B cell (primary cell): ENCODE measurements at regions not wholly inside any gene's neighbourhood (a gene's known extent, or its start where the extent isn't known, plus 50 kb on each side); places are given as distances from the start of the nearest gene placed in this dataset.

Source experiments
- ATAC-seq: fragments of 200-7000 bp; cut with Tn5 transposase; one replicate; pipeline ENCODE4 v1.10.0; 2021; ENCODE audit warnings: low read depth, mild to moderate bottlenecking, moderate number of reproducible peaks, moderate library complexity
- CTCF ChIA-PET: fragments of 350-600 bp; sonication (Branson Sonifier 250); formaldehyde crosslinking; loops from one replicate; lab custom pipeline; 2021; ENCODE audit warnings: antibody characterized with exemption, inconsistent platforms; lab: Charles Lee
- POLR2A ChIA-PET: fragments of 350-600 bp; sonication (Branson Sonifier 250); formaldehyde crosslinking; loops from one replicate; lab custom pipeline; 2021; ENCODE audit warnings: antibody characterized with exemption; lab: Charles Lee
- DNase-seq: peaks from one replicate; pipeline ENCODE4 v3.0.0; 2013
- H2AFZ ChIP-seq: 2 replicates; pipeline ENCODE4 v1.6.1; 2012; ENCODE audit warnings: mild to moderate bottlenecking, low read depth, low read length; ENCODE audit not compliant: insufficient read depth, poor library complexity, severe bottlenecking
- H3K27ac ChIP-seq, 2 donors: 1 replicate in 1 of 2; 2 replicates in 1 of 2; pipeline ENCODE4 v1.5.1; 2012 to 2013; ENCODE audit warnings: low read length in 2 of 2, mild to moderate bottlenecking in 2 of 2, moderate library complexity in 1 of 2
- H3K27me3 ChIP-seq, 4 experiments: fragments of 200-600 bp in 1 of 4; sonication (generic) in 1 of 4; replicated peaks in 1 of 4; 1 replicate in 2 of 4; 2 replicates in 2 of 4; pipeline versions ENCODE4 v1.6.1 to v1.7.0; 2013 to 2016; ENCODE audit warnings: low read length in 3 of 4, mild to moderate bottlenecking in 2 of 4, mixed read lengths in 1 of 4, moderate library complexity in 1 of 4; ENCODE audit not compliant: insufficient read depth in 4 of 4, control insufficient read depth in 3 of 4; ENCODE audit errors: control extremely low read depth in 1 of 4
- H3K36me3 ChIP-seq, 2 experiments: replicated peaks in 1 of 2; 1 replicate in 1 of 2; 2 replicates in 1 of 2; pipeline versions ENCODE4 v1.6.1 to v1.7.1; 2013; ENCODE audit warnings: low read length in 1 of 2; ENCODE audit not compliant: insufficient read depth in 2 of 2, control insufficient read depth in 1 of 2; ENCODE audit errors: control extremely low read depth in 1 of 2, extremely low read depth in 1 of 2
- H3K4me1 ChIP-seq, 2 donors: fragments of 200-600 bp in 1 of 2; sonication (generic) in 1 of 2; 1 replicate in 1 of 2; 2 replicates in 1 of 2; pipeline versions ENCODE4 v1.5.1 to v1.6.1; 2013 to 2017; ENCODE audit warnings: low read length in 2 of 2; ENCODE audit not compliant: control insufficient read depth in 2 of 2, insufficient read depth in 2 of 2
- H3K4me2 ChIP-seq: replicated peaks from 2 replicates; pipeline ENCODE3; 2012; ENCODE audit warnings: mild to moderate bottlenecking, low read depth, low read length; ENCODE audit not compliant: poor library complexity, severe bottlenecking
- H3K4me3 ChIP-seq, 5 experiments: fragments of 200-600 bp in 1 of 5; sonication (generic) in 1 of 5; 1 replicate in 3 of 5; 2 replicates in 2 of 5; pipeline versions ENCODE4 v1.5.1 to v1.7.0; 2011 to 2016; ENCODE audit warnings: low read length in 4 of 5, mild to moderate bottlenecking in 4 of 5, low read depth in 2 of 5, control low read depth in 1 of 5, moderate library complexity in 1 of 5; ENCODE audit not compliant: insufficient read depth in 1 of 5; ENCODE audit errors: control extremely low read depth in 1 of 5, extremely low read depth in 1 of 5
- H3K79me2 ChIP-seq: fragments of 200-600 bp; sonication (generic); one replicate; pipeline ENCODE4 v1.6.0; 2016; ENCODE audit warnings: low read length; ENCODE audit not compliant: control insufficient read depth, insufficient read depth
- H3K9ac ChIP-seq: fragments of 200-600 bp; sonication (generic); 2 replicates; pipeline ENCODE4 v1.6.1; 2017; ENCODE audit warnings: mild to moderate bottlenecking, low read length, moderate library complexity
- H3K9me3 ChIP-seq, 3 donors: one replicate each; pipeline versions ENCODE4 v1.6.1 to v1.7.1; 2013; ENCODE audit warnings: low read length in 2 of 3; ENCODE audit not compliant: control insufficient read depth in 2 of 3, insufficient read depth in 1 of 3; ENCODE audit errors: control extremely low read depth in 1 of 3
- H4K20me1 ChIP-seq: 2 replicates; pipeline ENCODE4 v1.6.0; 2012; ENCODE audit warnings: mild to moderate bottlenecking, low read length; ENCODE audit not compliant: insufficient read depth, control insufficient read depth, poor library complexity, severe bottlenecking
- H3K27ac Mint-ChIP-seq: one replicate; pipeline ENCODE4 v1.8.0; 2021; ENCODE audit warnings: mixed read lengths
- H3K27me3 Mint-ChIP-seq: one replicate; pipeline ENCODE4 v1.8.0; 2021; ENCODE audit warnings: mixed read lengths
- H3K4me1 Mint-ChIP-seq: one replicate; pipeline ENCODE4 v1.8.0; 2021; ENCODE audit warnings: mixed read lengths
- H3K4me3 Mint-ChIP-seq: one replicate; pipeline ENCODE4 v1.8.0; 2021; ENCODE audit warnings: mixed read lengths
- H3K9me3 Mint-ChIP-seq: one replicate; pipeline ENCODE4 v1.8.0; 2022; ENCODE audit warnings: mixed read lengths; ENCODE audit not compliant: insufficient read depth
- CTCF ChIP-seq: fragments of 200-600 bp; IDR thresholded peaks from one replicate; pipeline ENCODE4 v1.8.0; 2022; ENCODE audit warnings: antibody characterized with exemption, mild to moderate bottlenecking
- EZH2 ChIP-seq: IDR thresholded peaks from 2 replicates; pipeline ENCODE4 v1.6.1; 2012; ENCODE audit warnings: borderline replicate concordance, low read depth, mild to moderate bottlenecking, moderate library complexity, low read length; ENCODE audit not compliant: insufficient read depth, poor library complexity, severe bottlenecking
- WGBS: methylation state at CpG from one replicate; pipeline ENCODE4 v1.1.5; 2013; ENCODE audit warnings: missing lambda C conversion rate; ENCODE audit not compliant: insufficient coverage; 5-methylcytosine and 5-hydroxymethylcytosine counted together
- intact Hi-C: fragments of 100-400 bp; cut with micrococcal nuclease; formaldehyde crosslinking; loops from one replicate; pipeline ENCODE4 v1.10.0; 2022

DNA sequence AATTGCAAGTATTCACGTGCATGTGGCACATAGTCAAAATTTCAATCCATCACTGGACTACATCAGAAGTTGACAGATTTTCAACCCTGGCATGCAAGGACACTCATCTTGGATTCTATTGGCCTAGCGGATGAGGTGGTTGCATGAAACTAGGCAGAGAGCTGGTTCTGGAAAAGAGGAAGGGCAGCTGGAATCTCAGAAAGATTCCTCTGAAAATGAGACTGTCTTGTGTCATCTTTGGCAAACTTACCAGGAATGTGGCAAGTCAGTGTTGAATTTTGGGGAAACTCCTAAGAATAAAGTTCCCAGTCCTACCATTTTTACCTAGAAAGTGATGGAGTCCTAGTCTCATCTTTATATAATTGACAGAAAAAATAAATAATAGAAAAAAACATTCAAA, 384.3 kb upstream of the NR2F2 start:
- peaks cover 6% of the 10 kb centered on the region for H3K9me3 Mint-ChIP-seq
- TF ChIP-seq EZH2 (no peak), CTCF (no peak)
- Histone ChIP-seq H3K27me3 (no peaks in the 10 kb centered on the region), H2AFZ (no peak overlapping the region), H3K4me1 (no peaks in the 10 kb centered on the region), H3K36me3 (no peaks in the 10 kb centered on the region), H3K79me2 (no peaks in the 10 kb centered on the region), H4K20me1 (no peaks in the 10 kb centered on the region), H3K9ac (no peak overlapping the region), H3K9me3 (no peaks in the 10 kb centered on the region), H3K4me2 (no peak overlapping the region), H3K27ac (no peak overlapping the region), H3K4me3 (no peak overlapping the region)
- no peak overlapping the region for H3K4me3 Mint-ChIP-seq
- H3K27me3 Mint-ChIP-seq, result no peaks in the 10 kb centered on the region
- H3K4me1 Mint-ChIP-seq, result no peaks in the 10 kb centered on the region
- POLR2A ChIA-PET, result no interaction called here
- ATAC-seq (no peak), DNase-seq (no peak)
- intact Hi-C loops, result no loop called here
- no peak overlapping the region for H3K27ac Mint-ChIP-seq
- WGBS, result 88% methylated on average over 1 of the region's 2 CpGs
- CTCF ChIA-PET, result no interaction called here

DNA sequence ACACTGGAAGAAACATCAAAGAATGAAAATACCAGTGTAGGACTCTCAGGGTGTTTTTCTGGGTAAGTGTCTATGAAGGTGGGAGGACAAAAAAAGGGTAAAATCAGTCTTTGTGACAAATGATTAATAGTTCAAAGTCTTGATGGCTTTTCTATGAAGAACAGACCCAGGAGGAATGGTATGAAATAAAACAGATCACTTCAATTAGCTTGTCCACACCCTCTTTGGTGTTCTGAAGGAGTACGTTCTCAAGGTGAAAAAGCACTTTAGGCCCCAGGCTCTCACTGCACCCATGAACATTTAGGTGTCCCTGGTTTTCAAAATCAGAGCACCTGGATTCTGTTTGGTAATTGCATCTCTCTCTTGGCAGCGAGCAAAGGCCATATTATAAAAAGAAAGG, 383.6 kb upstream of the NR2F2 start:
- ChIA-PET CTCF (no interaction called here), POLR2A (no interaction called here)
- no peak for ATAC-seq
- no peak overlapping the region for H3K9ac ChIP-seq
- H3K9me3 ChIP-seq, result no peaks in the 10 kb centered on the region
- Mint-ChIP-seq H3K9me3 (peaks cover 5% of the 10 kb centered on the region), H3K4me1 (no peaks in the 10 kb centered on the region), H3K27me3 (no peaks in the 10 kb centered on the region), H3K27ac (no peak overlapping the region), H3K4me3 (no peak overlapping the region)
- intact Hi-C loops, result no loop called here
- H3K36me3 ChIP-seq, result no peaks in the 10 kb centered on the region
- TF ChIP-seq CTCF (no peak), EZH2 (no peak)
- H3K4me2 ChIP-seq, result no peak overlapping the region
- H3K79me2 ChIP-seq, result no peaks in the 10 kb centered on the region
- no peaks in the 10 kb centered on the region for H4K20me1 ChIP-seq
- no peak overlapping the region for H3K27ac ChIP-seq
- H3K4me1 ChIP-seq, result no peaks in the 10 kb centered on the region
- no peaks in the 10 kb centered on the region for H3K27me3 ChIP-seq
- no peak overlapping the region for H3K4me3 ChIP-seq
- no CpG with 5 or more reads among the region's 2 CpGs for WGBS
- DNase-seq, result no peak
- H2AFZ ChIP-seq, result no peak overlapping the region
